OCI-LY1 (cell line): ENCODE measurements at regions not wholly inside any gene's neighbourhood (a gene's known extent, or its start where the extent isn't known, plus 50 kb on each side); places are given as distances from the start of the nearest gene placed in this dataset.

Experiments
- H2AFZ ChIP-seq: fragments of 200-600 bp; sonication (generic), shearing (Covaris generic); 2 replicates; pipeline ENCODE4 v1.6.0; 2014; ENCODE audit warnings: antibody characterized with exemption, mild to moderate bottlenecking, low read length
- H3F3A ChIP-seq: fragments of 200-600 bp; sonication (generic), shearing (Covaris generic); 2 replicates; pipeline ENCODE4 v1.6.0; 2014; ENCODE audit warnings: mild to moderate bottlenecking, antibody characterized with exemption, low read length, moderate library complexity; ENCODE audit not compliant: insufficient read depth
- H3K27ac ChIP-seq: fragments of 200-600 bp; sonication (generic); 2 replicates; pipeline ENCODE4 v1.5.1; 2014; ENCODE audit warnings: low read length, mixed run types, mild to moderate bottlenecking, low read depth; ENCODE audit not compliant: poor library complexity, severe bottlenecking
- H3K27me3 ChIP-seq: fragments of 200-600 bp; sonication (generic); 2 replicates; pipeline ENCODE4 v1.6.0; 2014; ENCODE audit warnings: antibody characterized with exemption, mild to moderate bottlenecking, low read length, moderate library complexity; ENCODE audit not compliant: insufficient read depth
- H3K36me3 ChIP-seq: fragments of 200-600 bp; sonication (generic); 2 replicates; pipeline ENCODE4 v1.6.1; 2014; ENCODE audit warnings: mild to moderate bottlenecking, antibody characterized with exemption, low read length, moderate library complexity, mixed read lengths; ENCODE audit not compliant: insufficient read depth
- H3K4me1 ChIP-seq: fragments of 200-600 bp; sonication (generic); 2 replicates; pipeline ENCODE4 v1.5.1; 2014; ENCODE audit warnings: mild to moderate bottlenecking, low read length, moderate library complexity; ENCODE audit not compliant: insufficient read depth, severe bottlenecking
- H3K4me2 ChIP-seq: fragments of 200-600 bp; sonication (generic), shearing (Covaris generic); 2 replicates; pipeline ENCODE4 v1.6.1; 2014; ENCODE audit warnings: low read length
- H3K4me3 ChIP-seq: fragments of 200-600 bp; sonication (generic); 2 replicates; pipeline ENCODE4 v1.5.1; 2014; ENCODE audit warnings: low read length, low read depth, mild to moderate bottlenecking, mixed read lengths; ENCODE audit not compliant: poor library complexity, severe bottlenecking
- H3K79me2 ChIP-seq: fragments of 200-600 bp; shearing (Covaris generic); 2 replicates; pipeline ENCODE4 v1.6.1; 2016; ENCODE audit warnings: mixed run types, low read length, mixed read lengths; ENCODE audit not compliant: insufficient read depth
- H3K9ac ChIP-seq: fragments of 200-600 bp; sonication (generic), shearing (Covaris generic); 2 replicates; pipeline ENCODE4 v1.6.1; 2014; ENCODE audit warnings: mild to moderate bottlenecking, low read length, mixed read lengths
- H3K9me2 ChIP-seq: fragments of 200-600 bp; sonication (generic), shearing (Covaris generic); 2 replicates; pipeline ENCODE4 v1.6.1; 2014; ENCODE audit warnings: low read depth, mild to moderate bottlenecking, low read length, mixed read lengths
- H3K9me3 ChIP-seq: fragments of 200-600 bp; shearing (Covaris generic); 2 replicates; pipeline ENCODE4 v1.6.1; 2014; ENCODE audit warnings: low read length, mixed read lengths
- H4K20me1 ChIP-seq: fragments of 200-600 bp; sonication (generic), shearing (Covaris generic); 2 replicates; pipeline ENCODE4 v1.6.0; 2016; ENCODE audit warnings: mild to moderate bottlenecking, low read length; ENCODE audit not compliant: insufficient read depth
- EZH2 ChIP-seq: fragments of 200-600 bp; sonication (generic), shearing (Covaris generic); IDR thresholded peaks from 2 replicates; pipeline ENCODE4 v1.8.0; 2017; ENCODE audit warnings: borderline replicate concordance, mixed run types, mild to moderate bottlenecking, antibody characterized with exemption, low read length, moderate library complexity, mixed read lengths
- TF ChIP-seq, protein P1 (sequence below): fragments of 200-600 bp; sonication (generic), shearing (Covaris generic); IDR thresholded peaks from 2 replicates; pipeline ENCODE4 v1.5.1; 2017; ENCODE audit warnings: mild to moderate bottlenecking, antibody characterized with exemption, low read length, moderate library complexity, mixed read lengths

DNA sequence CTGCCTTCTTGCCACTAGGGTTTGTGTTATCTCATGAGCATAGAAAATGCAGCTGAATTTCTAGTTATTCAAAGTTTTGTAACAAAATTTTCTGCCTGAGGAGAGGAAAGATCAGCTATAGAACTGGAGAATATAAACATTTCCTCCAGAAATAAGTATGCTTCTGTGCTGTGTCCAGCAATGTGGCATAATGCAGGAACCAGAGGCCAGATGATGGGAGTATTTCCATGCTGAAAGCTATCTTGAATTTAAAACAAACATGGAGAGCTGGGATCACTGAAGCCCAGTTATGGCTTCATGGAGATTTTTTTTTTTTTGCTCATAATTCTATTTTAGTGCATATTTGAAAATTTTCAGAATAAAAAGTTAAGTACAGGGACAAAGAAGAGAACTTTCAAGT, 608.2 kb downstream of the SOX6 start:
- H3K4me3 ChIP-seq, result no peak overlapping the region
- H3K27ac ChIP-seq, result no peak overlapping the region
- no peak overlapping the region for H2AFZ ChIP-seq
- H3K9me3 ChIP-seq, result no peaks in the 10 kb centered on the region
- no peaks in the 10 kb centered on the region for H3K79me2 ChIP-seq
- no peak overlapping the region for H3K4me2 ChIP-seq
- no peaks in the 10 kb centered on the region for H4K20me1 ChIP-seq
- H3K27me3 ChIP-seq, result no peaks in the 10 kb centered on the region
- no peaks in the 10 kb centered on the region for H3K36me3 ChIP-seq
- no peaks in the 10 kb centered on the region for H3K4me1 ChIP-seq
- no peak overlapping the region for H3K9ac ChIP-seq
- H3K9me2 ChIP-seq, result no peaks in the 10 kb centered on the region
- no peaks in the 10 kb centered on the region for H3F3A ChIP-seq
- no peak for TF ChIP-seq EZH2
- TF ChIP-seq, protein P1, sequence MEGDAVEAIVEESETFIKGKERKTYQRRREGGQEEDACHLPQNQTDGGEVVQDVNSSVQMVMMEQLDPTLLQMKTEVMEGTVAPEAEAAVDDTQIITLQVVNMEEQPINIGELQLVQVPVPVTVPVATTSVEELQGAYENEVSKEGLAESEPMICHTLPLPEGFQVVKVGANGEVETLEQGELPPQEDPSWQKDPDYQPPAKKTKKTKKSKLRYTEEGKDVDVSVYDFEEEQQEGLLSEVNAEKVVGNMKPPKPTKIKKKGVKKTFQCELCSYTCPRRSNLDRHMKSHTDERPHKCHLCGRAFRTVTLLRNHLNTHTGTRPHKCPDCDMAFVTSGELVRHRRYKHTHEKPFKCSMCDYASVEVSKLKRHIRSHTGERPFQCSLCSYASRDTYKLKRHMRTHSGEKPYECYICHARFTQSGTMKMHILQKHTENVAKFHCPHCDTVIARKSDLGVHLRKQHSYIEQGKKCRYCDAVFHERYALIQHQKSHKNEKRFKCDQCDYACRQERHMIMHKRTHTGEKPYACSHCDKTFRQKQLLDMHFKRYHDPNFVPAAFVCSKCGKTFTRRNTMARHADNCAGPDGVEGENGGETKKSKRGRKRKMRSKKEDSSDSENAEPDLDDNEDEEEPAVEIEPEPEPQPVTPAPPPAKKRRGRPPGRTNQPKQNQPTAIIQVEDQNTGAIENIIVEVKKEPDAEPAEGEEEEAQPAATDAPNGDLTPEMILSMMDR, result no peak

DNA sequence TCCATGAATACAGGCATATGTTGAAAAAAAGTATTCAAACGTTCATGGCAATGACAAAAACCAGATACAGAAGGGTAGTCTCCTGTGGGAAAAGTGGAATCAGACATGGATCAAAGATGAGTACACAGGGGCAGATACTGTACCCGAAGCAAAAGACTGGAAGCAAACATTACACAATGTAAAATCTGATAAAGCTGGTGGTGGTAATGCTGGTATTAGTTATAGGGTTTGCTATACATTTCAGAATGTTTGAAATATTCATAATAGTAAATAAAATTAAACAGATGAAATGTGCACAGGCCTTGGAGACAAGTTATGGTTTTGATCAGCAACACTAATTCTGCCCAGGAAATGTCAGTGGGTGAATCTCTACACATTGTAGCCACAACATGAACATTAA, 607.6 kb downstream of the SOX6 start:
- Histone ChIP-seq H3K79me2 (no peaks in the 10 kb centered on the region), H3K4me2 (no peak overlapping the region), H3K9ac (no peak overlapping the region), H3F3A (no peaks in the 10 kb centered on the region), H3K9me3 (no peaks in the 10 kb centered on the region), H4K20me1 (no peaks in the 10 kb centered on the region), H3K4me1 (no peaks in the 10 kb centered on the region), H3K27ac (no peak overlapping the region), H3K9me2 (no peaks in the 10 kb centered on the region), H3K36me3 (no peaks in the 10 kb centered on the region), H3K27me3 (no peaks in the 10 kb centered on the region), H2AFZ (no peak overlapping the region), H3K4me3 (no peak overlapping the region)
- no peak for TF ChIP-seq EZH2
- TF ChIP-seq, protein P1, result no peak

DNA sequence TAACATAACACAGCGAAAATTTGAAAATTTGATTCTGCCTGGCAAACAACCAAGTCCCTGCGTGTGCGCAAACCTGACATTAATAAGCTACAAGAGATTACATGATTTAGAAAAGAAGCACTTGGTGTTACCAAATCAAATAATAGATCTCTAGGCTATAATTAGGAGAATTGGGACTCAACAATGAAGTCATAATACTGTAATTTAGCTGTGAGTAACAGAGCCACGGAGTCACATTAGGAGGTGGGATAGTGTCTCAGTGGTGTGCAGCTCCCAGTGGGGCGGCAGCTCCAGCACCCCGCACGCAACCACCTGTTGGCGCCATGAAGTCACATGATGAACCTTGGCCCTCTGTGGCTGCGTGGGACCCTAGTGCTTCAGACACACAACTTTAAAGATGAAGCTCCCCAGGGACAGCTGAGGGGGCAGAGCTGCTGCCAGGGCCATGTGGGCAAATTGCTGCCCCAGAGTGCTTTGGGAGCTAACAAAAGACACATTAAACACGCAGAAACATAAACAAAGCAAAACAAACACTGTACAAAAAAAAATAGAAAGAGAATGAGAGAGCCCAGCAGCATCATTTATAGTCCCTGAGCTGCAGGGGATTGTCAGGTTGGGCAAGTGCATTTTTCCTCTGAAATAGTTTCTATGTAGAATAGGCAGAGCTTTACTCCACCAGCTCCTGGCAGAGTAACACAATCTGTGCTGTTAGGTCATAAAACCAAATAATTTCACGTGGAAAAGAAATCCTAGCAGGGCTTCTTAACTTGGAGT, 605.6 kb downstream of the SOX6 start:
- Histone ChIP-seq H3K27me3 (no peaks in the 10 kb centered on the region), H3K9me3 (no peaks in the 10 kb centered on the region), H3K27ac (no peak overlapping the region), H3K79me2 (no peaks in the 10 kb centered on the region), H3F3A (no peaks in the 10 kb centered on the region), H3K9ac (no peak overlapping the region), H4K20me1 (no peaks in the 10 kb centered on the region), H2AFZ (no peak overlapping the region), H3K4me2 (no peak overlapping the region), H3K9me2 (no peaks in the 10 kb centered on the region), H3K4me3 (no peak overlapping the region), H3K36me3 (no peaks in the 10 kb centered on the region), H3K4me1 (no peaks in the 10 kb centered on the region)
- no peak for TF ChIP-seq EZH2
- TF ChIP-seq, protein P1, result no peak
